Hepatocyte (in vitro differentiated cells): ENCODE measurements at regions not wholly inside any gene's neighbourhood (a gene's known extent, or its start where the extent isn't known, plus 50 kb on each side); places are given as distances from the start of the nearest gene placed in this dataset.

Source experiments
- DNase-seq: peaks from one replicate; pipeline ENCODE4 v3.0.0-alpha.2; 2016; ENCODE audit warnings: low spot score
- H2AFZ ChIP-seq: fragments of 200-600 bp; sonication (generic); 2 replicates; pipeline ENCODE4 v1.6.0; 2016; ENCODE audit warnings: antibody characterized with exemption, mild to moderate bottlenecking
- H3K27ac ChIP-seq: fragments of 200-600 bp; sonication (generic); 2 replicates; pipeline ENCODE4 v1.5.1; 2016; ENCODE audit warnings: mild to moderate bottlenecking
- H3K27me3 ChIP-seq: fragments of 200-600 bp; sonication (generic); 2 replicates; pipeline ENCODE4 v1.6.1; 2016
- H3K36me3 ChIP-seq: fragments of 200-600 bp; sonication (generic); replicated peaks from 2 replicates; pipeline ENCODE4 v1.5.1; 2016; ENCODE audit warnings: low read depth; ENCODE audit not compliant: insufficient read depth
- H3K4me1 ChIP-seq: fragments of 200-600 bp; sonication (generic); 2 replicates; pipeline ENCODE4 v1.5.1; 2016; ENCODE audit warnings: mild to moderate bottlenecking, moderate library complexity; ENCODE audit not compliant: insufficient read depth
- H3K4me2 ChIP-seq: fragments of 200-600 bp; sonication (generic); 2 replicates; pipeline ENCODE4 v1.6.0; 2016
- H3K4me3 ChIP-seq: fragments of 200-600 bp; sonication (generic); 2 replicates; pipeline ENCODE4 v1.5.1; 2016; ENCODE audit warnings: mild to moderate bottlenecking
- H3K79me2 ChIP-seq: fragments of 200-600 bp; sonication (generic); 2 replicates; pipeline ENCODE4 v1.6.0; 2017; ENCODE audit warnings: mild to moderate bottlenecking
- H3K9me2 ChIP-seq: fragments of 200-600 bp; sonication (generic); replicated peaks from 2 replicates; pipeline ENCODE4 v1.6.0; 2017; ENCODE audit warnings: mild to moderate bottlenecking; ENCODE audit not compliant: insufficient read depth
- H3K9me3 ChIP-seq: fragments of 200-600 bp; sonication (generic); 2 replicates; pipeline ENCODE4 v1.5.1; 2016; ENCODE audit warnings: low read depth, mild to moderate bottlenecking
- H4K20me1 ChIP-seq: fragments of 200-600 bp; sonication (generic); 2 replicates; pipeline ENCODE4 v1.6.0; 2016; ENCODE audit warnings: mild to moderate bottlenecking; ENCODE audit not compliant: insufficient read depth, poor library complexity, severe bottlenecking
- CTCF ChIP-seq: fragments of 200-600 bp; sonication (generic); IDR thresholded peaks from 2 replicates; pipeline ENCODE4 v1.5.1; 2016; ENCODE audit warnings: antibody characterized with exemption, mild to moderate bottlenecking; ENCODE audit not compliant: poor library complexity
- EZH2 ChIP-seq: fragments of 200-600 bp; sonication (generic); IDR thresholded peaks from 2 replicates; pipeline ENCODE4 v1.6.1; 2016; ENCODE audit warnings: antibody characterized with exemption, mild to moderate bottlenecking, borderline replicate concordance
- EZH2phosphoT487 ChIP-seq: fragments of 200-600 bp; sonication (generic); IDR thresholded peaks from one replicate; pipeline ENCODE4 v1.6.1; 2018; ENCODE audit warnings: antibody characterized with exemption, mild to moderate bottlenecking, low read depth, moderate library complexity; ENCODE audit not compliant: unreplicated experiment, severe bottlenecking
- WGBS: methylation state at CpG from one replicate; pipeline ENCODE4 v1.1.6; 2016; ENCODE audit warnings: low lambda C conversion rate; ENCODE audit errors: missing lambda C conversion rate; 5-methylcytosine and 5-hydroxymethylcytosine counted together

- no peaks in the 10 kb centered on the region for H4K20me1 ChIP-seq
- no peaks in the 10 kb centered on the region for H3K9me2 ChIP-seq
- TF ChIP-seq EZH2phosphoT487 = no peak
- no peak for TF ChIP-seq EZH2
- no peak for TF ChIP-seq CTCF
- H3K79me2 ChIP-seq = no peaks in the 10 kb centered on the region
- H2AFZ ChIP-seq = no peak overlapping the region
- no peaks in the 10 kb centered on the region for H3K27me3 ChIP-seq
- 95% methylated on average over 13 of the region's 13 CpGs for WGBS
- no peaks in the 10 kb centered on the region for H3K4me1 ChIP-seq
- H3K4me2 ChIP-seq = no peak overlapping the region
- H3K27ac ChIP-seq = no peak overlapping the region
- no peak overlapping the region for H3K4me3 ChIP-seq
- no peaks in the 10 kb centered on the region for H3K9me3 ChIP-seq
- DNase-seq = no peak
- no peaks in the 10 kb centered on the region for H3K36me3 ChIP-seq
These were observed 933.6 kb upstream of the FANCL start for GRCh38 chr2:59174536-59175243.

DNA sequence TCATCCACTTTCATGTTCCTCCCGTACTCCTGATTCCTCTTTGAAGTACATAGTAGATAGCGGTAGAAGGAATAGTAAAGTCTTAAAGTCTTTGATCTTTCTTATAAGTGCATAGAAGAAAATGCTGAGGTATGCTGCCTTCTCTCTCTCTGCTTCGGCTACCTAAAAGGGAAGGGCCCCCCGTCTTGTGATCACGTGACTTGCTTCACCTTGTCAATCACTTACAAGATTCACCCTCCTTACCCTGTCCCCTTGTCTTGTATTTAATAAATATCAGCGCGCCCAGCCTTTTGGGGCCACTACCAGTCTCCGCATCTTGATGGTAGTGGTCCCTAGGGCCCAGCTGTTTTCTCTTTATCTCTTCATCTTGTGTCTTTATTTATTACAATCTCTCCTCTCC is 932.2 kb upstream of the FANCL start:
- Histone ChIP-seq H3K4me1 (no peaks in the 10 kb centered on the region), H3K79me2 (no peaks in the 10 kb centered on the region), H3K27ac (no peak overlapping the region), H3K4me2 (no peak overlapping the region), H3K9me2 (no peaks in the 10 kb centered on the region), H3K27me3 (no peaks in the 10 kb centered on the region), H3K9me3 (no peaks in the 10 kb centered on the region), H4K20me1 (no peaks in the 10 kb centered on the region), H3K4me3 (no peak overlapping the region), H2AFZ (no peak overlapping the region), H3K36me3 (no peaks in the 10 kb centered on the region)
- TF ChIP-seq CTCF (no peak), EZH2 (no peak)
- no peak for DNase-seq
- 80% methylated on average over 8 of the region's 8 CpGs for WGBS

GRCh38 chr2:59171019-59171418 is 929.9 kb upstream of the FANCL start:
- H2AFZ ChIP-seq = no peak overlapping the region
- no peaks in the 10 kb centered on the region for H4K20me1 ChIP-seq
- no peaks in the 10 kb centered on the region for H3K27me3 ChIP-seq
- H3K9me2 ChIP-seq = no peaks in the 10 kb centered on the region
- no peaks in the 10 kb centered on the region for H3K9me3 ChIP-seq
- no peaks in the 10 kb centered on the region for H3K36me3 ChIP-seq
- no peaks in the 10 kb centered on the region for H3K79me2 ChIP-seq
- DNase-seq = no peak
- H3K4me3 ChIP-seq = no peak overlapping the region
- H3K4me1 ChIP-seq = no peaks in the 10 kb centered on the region
- no peak overlapping the region for H3K27ac ChIP-seq
- H3K4me2 ChIP-seq = no peak overlapping the region
- TF ChIP-seq EZH2phosphoT487 (no peak), CTCF (no peak), EZH2 (no peak)

DNA sequence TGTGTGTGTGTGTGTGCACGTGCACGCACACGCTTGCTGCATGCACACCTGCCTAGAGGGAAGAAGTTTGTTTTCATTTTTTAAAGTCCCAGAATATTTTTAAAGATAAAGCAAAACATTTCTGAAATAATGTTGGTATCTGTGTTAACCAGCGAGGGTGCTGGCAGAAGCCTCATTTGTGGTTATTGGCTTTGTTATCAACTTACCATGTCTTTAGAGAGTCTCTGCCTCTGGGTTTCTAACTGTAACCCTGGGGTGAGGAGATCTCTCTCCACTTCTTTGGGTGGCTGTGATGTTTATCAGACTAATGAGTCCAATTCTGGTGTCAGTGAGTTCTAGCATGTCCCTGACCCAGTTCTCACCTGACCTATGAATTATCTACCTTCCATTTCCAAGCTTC is 927.6 kb upstream of the FANCL start:
- no peak overlapping the region for H3K4me2 ChIP-seq
- DNase-seq = no peak
- H3K9me3 ChIP-seq = no peaks in the 10 kb centered on the region
- no peaks in the 10 kb centered on the region for H3K27me3 ChIP-seq
- no peaks in the 10 kb centered on the region for H3K9me2 ChIP-seq
- H3K79me2 ChIP-seq = no peaks in the 10 kb centered on the region
- no peak overlapping the region for H3K4me3 ChIP-seq
- H3K27ac ChIP-seq = no peak overlapping the region
- no peak overlapping the region for H2AFZ ChIP-seq
- H4K20me1 ChIP-seq = no peaks in the 10 kb centered on the region
- no peaks in the 10 kb centered on the region for H3K4me1 ChIP-seq
- no peak for TF ChIP-seq EZH2phosphoT487
- no peak for TF ChIP-seq EZH2
- TF ChIP-seq CTCF = no peak
- H3K36me3 ChIP-seq = no peaks in the 10 kb centered on the region
- 94% methylated on average over 4 of the region's 4 CpGs for WGBS
